ENCODE measurements at regions not wholly inside any gene's neighbourhood (a gene's known extent, or its start where the extent isn't known, plus 50 kb on each side); places are given as distances from the start of the nearest gene placed in this dataset.

DNA sequence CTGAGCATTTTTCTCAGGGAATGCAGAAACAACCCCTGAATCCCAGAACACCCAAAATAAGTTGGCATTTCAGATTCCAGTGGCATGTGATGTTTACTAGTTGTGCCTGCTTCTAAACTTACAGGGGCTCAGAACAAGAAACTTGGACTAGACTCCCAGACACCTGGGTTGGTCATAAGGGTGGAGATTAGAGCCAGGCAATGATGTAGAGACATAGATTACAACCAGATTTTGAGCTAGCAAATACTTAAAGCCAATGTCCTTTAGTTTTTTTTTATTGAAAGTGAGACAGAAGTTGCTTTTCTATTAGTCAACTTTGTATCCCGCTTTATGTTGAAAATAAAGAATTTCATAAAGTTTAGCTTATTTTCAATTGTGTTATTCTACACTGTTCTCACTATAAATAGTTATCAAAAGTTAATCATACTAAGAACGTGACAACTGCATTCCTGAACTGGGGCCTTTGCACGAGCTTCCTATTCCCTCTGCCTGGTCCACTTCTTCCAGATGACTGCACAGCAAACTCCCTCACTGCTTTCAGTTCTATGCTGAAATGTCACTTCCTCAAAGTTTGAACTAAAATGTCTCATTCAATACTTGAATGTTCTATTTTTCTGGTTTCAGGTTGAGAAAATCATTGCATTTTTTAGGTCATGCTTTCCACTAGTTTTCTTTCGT is 224.7 kb upstream of the PPP1R2C start:
- FAIRE-seq (peak; percentile 78), DNase-seq (ENCODE audit: insufficient read length, low spot score) (no peak)
- TF ChIP-seq SPI1 (IDR thresholded peaks at IDR 0.05; ENCODE audit: low read depth, low read length) (peak; percentile 94), PAX5 (IDR thresholded peaks at IDR 0.05; ENCODE audit: insufficient read depth, low read length, severe bottlenecking) (peak; percentile 55), POLR2A (IDR thresholded peaks at IDR 0.05; ENCODE audit: low read depth, low read length) (no peak)

- DNase-seq (ENCODE audit: insufficient read length, low spot score) = no peak
- TF ChIP-seq PAX5 (IDR thresholded peaks at IDR 0.05; ENCODE audit: insufficient read depth, low read length, severe bottlenecking) = no peak
- TF ChIP-seq POU2F2 (IDR thresholded peaks at IDR 0.05; ENCODE audit: low read depth, low read length) = no peak
- TF ChIP-seq SPI1 (IDR thresholded peaks at IDR 0.05; ENCODE audit: low read depth, low read length) = no peak
- TF ChIP-seq POLR2A (IDR thresholded peaks at IDR 0.05; ENCODE audit: low read depth, low read length) = no peak
- no peak for TF ChIP-seq TAF1 (IDR thresholded peaks at IDR 0.05; ENCODE audit: low read depth, low read length)
- TF ChIP-seq POLR2AphosphoS5 (IDR thresholded peaks at IDR 0.05; ENCODE audit: low read depth, low read length) = no peak
- no peak for FAIRE-seq
Observed at GRCh38 chrX:43003204-43003565, 225.2 kb upstream of the PPP1R2C start.

DNA sequence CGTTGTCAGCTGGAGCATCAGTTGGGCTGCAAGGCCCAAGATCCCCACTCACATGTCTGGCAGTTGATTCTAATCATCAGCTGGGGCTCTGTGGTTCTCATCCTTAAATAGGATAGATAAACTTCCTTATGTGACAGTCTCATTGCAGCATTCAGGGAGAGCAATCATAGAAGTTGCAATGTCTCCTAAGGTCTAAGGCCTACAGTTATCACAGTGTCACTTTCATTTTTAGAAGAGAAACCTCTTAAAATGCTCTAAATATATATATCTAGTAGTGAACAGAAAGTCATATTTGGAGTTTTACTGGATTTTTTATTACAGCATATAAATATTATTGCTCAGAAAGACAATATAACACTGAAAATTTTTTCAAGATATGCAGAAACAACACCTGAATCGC is 226.0 kb upstream of the PPP1R2C start:
- DNase-seq (ENCODE audit: insufficient read length, low spot score) (no peak), FAIRE-seq (peak; percentile 72)
- TF ChIP-seq POU2F2 (IDR thresholded peaks at IDR 0.05; ENCODE audit: low read depth, low read length) (no peak), POLR2A (IDR thresholded peaks at IDR 0.05; ENCODE audit: low read depth, low read length) (no peak), PAX5 (IDR thresholded peaks at IDR 0.05; ENCODE audit: insufficient read depth, low read length, severe bottlenecking) (no peak), POLR2AphosphoS5 (IDR thresholded peaks at IDR 0.05; ENCODE audit: low read depth, low read length) (no peak), TAF1 (IDR thresholded peaks at IDR 0.05; ENCODE audit: low read depth, low read length) (no peak)

DNA sequence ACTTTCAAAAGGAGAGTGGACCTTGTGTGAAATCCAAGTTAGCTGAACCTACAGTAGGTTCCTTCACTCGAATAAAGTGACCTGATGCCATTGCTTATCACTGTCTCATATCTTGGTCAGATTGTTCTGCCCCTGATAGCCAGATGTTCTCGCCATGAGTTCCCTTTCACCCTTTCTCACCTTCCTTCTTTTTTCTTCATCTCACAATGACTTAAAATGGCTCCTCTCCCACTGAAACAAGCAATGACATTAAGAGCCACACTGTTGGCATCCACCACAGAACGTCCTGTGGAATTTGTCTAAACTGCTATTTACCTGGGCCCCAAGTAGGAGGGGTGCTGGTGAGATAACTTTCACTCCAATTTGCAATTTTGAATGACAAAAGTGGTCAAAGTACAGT is 227.6 kb upstream of the PPP1R2C start:
- FAIRE-seq (peak; percentile 47), DNase-seq (ENCODE audit: insufficient read length, low spot score) (no peak)
- no peak for TF ChIP-seq SPI1 (IDR thresholded peaks at IDR 0.05; ENCODE audit: low read depth, low read length)
- no peak for TF ChIP-seq TAF1 (IDR thresholded peaks at IDR 0.05; ENCODE audit: low read depth, low read length)
- TF ChIP-seq PAX5 (IDR thresholded peaks at IDR 0.05; ENCODE audit: insufficient read depth, low read length, severe bottlenecking) = no peak
- no peak for TF ChIP-seq POLR2A (IDR thresholded peaks at IDR 0.05; ENCODE audit: low read depth, low read length)

DNA sequence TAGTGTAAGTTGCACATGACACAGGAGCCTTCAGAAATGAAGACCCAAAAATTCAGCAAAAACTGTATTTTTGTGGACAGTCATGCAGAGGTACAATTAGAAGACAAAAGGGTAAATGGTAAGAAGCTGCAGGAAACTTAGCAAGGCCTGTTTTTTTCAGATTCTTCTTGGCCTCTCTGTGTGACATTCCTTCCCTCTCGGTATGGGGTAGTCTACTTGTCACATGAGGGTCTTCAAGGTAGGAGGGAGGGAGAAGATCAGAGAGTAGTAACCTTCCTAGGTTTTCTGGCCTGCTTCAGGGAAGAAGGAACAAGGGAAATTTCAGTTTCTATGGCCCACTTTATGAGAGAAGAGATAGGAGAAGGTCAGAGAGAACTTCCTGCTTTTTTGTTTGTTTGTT is 230.4 kb upstream of the PPP1R2C start:
- FAIRE-seq = peak; percentile 26
- no peak for DNase-seq (ENCODE audit: insufficient read length, low spot score)
- no peak for TF ChIP-seq SPI1 (IDR thresholded peaks at IDR 0.05; ENCODE audit: low read depth, low read length)
- no peak for TF ChIP-seq POLR2AphosphoS5 (IDR thresholded peaks at IDR 0.05; ENCODE audit: low read depth, low read length)
- no peak for TF ChIP-seq TAF1 (IDR thresholded peaks at IDR 0.05; ENCODE audit: low read depth, low read length)
- no peak for TF ChIP-seq POU2F2 (IDR thresholded peaks at IDR 0.05; ENCODE audit: low read depth, low read length)
- no peak for TF ChIP-seq PAX5 (IDR thresholded peaks at IDR 0.05; ENCODE audit: insufficient read depth, low read length, severe bottlenecking)

DNA sequence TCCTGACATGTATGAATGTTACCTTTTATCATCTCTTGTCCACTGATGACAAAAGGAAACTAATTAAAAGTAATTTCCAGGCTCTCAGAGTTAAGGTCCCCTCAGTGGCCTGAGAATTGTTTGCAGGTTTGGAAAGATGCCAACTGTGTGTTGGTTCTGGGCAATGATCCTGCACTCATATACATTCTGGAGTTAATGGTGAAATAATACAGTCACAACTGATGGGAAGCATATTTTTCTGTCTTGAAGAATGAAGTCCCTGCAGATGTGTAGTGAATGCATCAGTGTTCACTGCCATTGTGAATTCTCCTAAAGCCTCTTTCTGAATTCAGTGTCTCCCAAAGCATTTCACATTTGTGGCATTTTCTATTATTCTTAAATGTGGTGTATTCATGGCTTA is 238.1 kb upstream of the PPP1R2C start:
- DNase-seq (ENCODE audit: insufficient read length, low spot score) (no peak), FAIRE-seq (no peak)
- TF ChIP-seq TAF1 (IDR thresholded peaks at IDR 0.05; ENCODE audit: low read depth, low read length) (no peak), PAX5 (IDR thresholded peaks at IDR 0.05; ENCODE audit: insufficient read depth, low read length, severe bottlenecking) (no peak), POLR2AphosphoS5 (IDR thresholded peaks at IDR 0.05; ENCODE audit: low read depth, low read length) (no peak), POU2F2 (IDR thresholded peaks at IDR 0.05; ENCODE audit: low read depth, low read length) (no peak), POLR2A (IDR thresholded peaks at IDR 0.05; ENCODE audit: low read depth, low read length) (no peak), SPI1 (IDR thresholded peaks at IDR 0.05; ENCODE audit: low read depth, low read length) (no peak)

- TF ChIP-seq POLR2A (IDR thresholded peaks at IDR 0.05; ENCODE audit: low read depth, low read length) (no peak), POLR2AphosphoS5 (IDR thresholded peaks at IDR 0.05; ENCODE audit: low read depth, low read length) (no peak), TAF1 (IDR thresholded peaks at IDR 0.05; ENCODE audit: low read depth, low read length) (no peak), SPI1 (IDR thresholded peaks at IDR 0.05; ENCODE audit: low read depth, low read length) (no peak), POU2F2 (IDR thresholded peaks at IDR 0.05; ENCODE audit: low read depth, low read length) (no peak), PAX5 (IDR thresholded peaks at IDR 0.05; ENCODE audit: insufficient read depth, low read length, severe bottlenecking) (no peak)
- FAIRE-seq (no peak), DNase-seq (ENCODE audit: insufficient read length, low spot score) (no peak)
Observed at GRCh38 chrX:43018031-43018430, 240.1 kb upstream of the PPP1R2C start.

- no peak for TF ChIP-seq PAX5 (IDR thresholded peaks at IDR 0.05; ENCODE audit: insufficient read depth, low read length, severe bottlenecking)
- TF ChIP-seq SPI1 (IDR thresholded peaks at IDR 0.05; ENCODE audit: low read depth, low read length) = no peak
- TF ChIP-seq TAF1 (IDR thresholded peaks at IDR 0.05; ENCODE audit: low read depth, low read length) = no peak
- no peak for TF ChIP-seq POU2F2 (IDR thresholded peaks at IDR 0.05; ENCODE audit: low read depth, low read length)
- no peak for TF ChIP-seq POLR2A (IDR thresholded peaks at IDR 0.05; ENCODE audit: low read depth, low read length)
- no peak for TF ChIP-seq POLR2AphosphoS5 (IDR thresholded peaks at IDR 0.05; ENCODE audit: low read depth, low read length)
- DNase-seq (ENCODE audit: insufficient read length, low spot score) (no peak), FAIRE-seq (no peak)
Observed at GRCh38 chrX:43019021-43019420, 241.1 kb upstream of the PPP1R2C start.

DNA sequence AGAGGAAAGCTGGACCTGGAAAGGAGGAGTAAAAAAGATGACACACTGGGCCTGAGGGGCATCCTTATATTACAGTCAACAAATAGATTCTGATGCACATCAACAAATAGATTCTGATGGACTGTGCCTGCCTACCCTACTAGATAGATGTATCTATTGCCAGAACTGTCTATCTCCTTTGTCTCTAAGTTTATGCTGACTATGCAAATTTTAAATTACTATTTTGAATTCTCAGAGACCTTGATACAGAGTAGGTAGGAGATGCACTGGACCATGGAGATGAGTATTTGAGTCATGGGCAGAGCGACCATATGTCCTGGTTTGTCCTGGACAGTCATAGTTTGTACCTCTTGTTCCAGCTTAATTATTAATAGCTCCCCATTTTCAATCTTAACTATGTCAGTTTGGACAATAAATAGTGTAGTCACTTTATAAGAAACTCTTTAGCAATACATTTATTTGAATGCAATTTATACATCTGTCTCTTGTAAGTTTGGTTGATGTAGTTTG is 247.9 kb upstream of the PPP1R2C start:
- no peak for FAIRE-seq
- TF ChIP-seq TAF1 (IDR thresholded peaks at IDR 0.05; ENCODE audit: low read depth, low read length) (no peak), SPI1 (IDR thresholded peaks at IDR 0.05; ENCODE audit: low read depth, low read length) (no peak), POLR2AphosphoS5 (IDR thresholded peaks at IDR 0.05; ENCODE audit: low read depth, low read length) (no peak), PAX5 (IDR thresholded peaks at IDR 0.05; ENCODE audit: insufficient read depth, low read length, severe bottlenecking) (no peak), POLR2A (IDR thresholded peaks at IDR 0.05; ENCODE audit: low read depth, low read length) (no peak), POU2F2 (IDR thresholded peaks at IDR 0.05; ENCODE audit: low read depth, low read length) (no peak)
- DNase-seq (ENCODE audit: insufficient read length, low spot score) = no peak

GRCh38 chrX:43064096-43064495 is 286.1 kb upstream of the PPP1R2C start:
- no peak for FAIRE-seq
- no peak for DNase-seq (ENCODE audit: insufficient read length, low spot score)
- TF ChIP-seq SPI1 (IDR thresholded peaks at IDR 0.05; ENCODE audit: low read depth, low read length) (no peak), PAX5 (IDR thresholded peaks at IDR 0.05; ENCODE audit: insufficient read depth, low read length, severe bottlenecking) (no peak), POU2F2 (IDR thresholded peaks at IDR 0.05; ENCODE audit: low read depth, low read length) (no peak), TAF1 (IDR thresholded peaks at IDR 0.05; ENCODE audit: low read depth, low read length) (no peak), POLR2AphosphoS5 (IDR thresholded peaks at IDR 0.05; ENCODE audit: low read depth, low read length) (no peak), POLR2A (IDR thresholded peaks at IDR 0.05; ENCODE audit: low read depth, low read length) (no peak)
